GM23248 (cell line): ENCODE measurements at regions not wholly inside any gene's neighbourhood (a gene's known extent, or its start where the extent isn't known, plus 50 kb on each side); places are given as distances from the start of the nearest gene placed in this dataset.

Source experiments
- EZH2 ChIP-seq: fragments of 200-600 bp; sonication (generic); IDR thresholded peaks from 2 replicates; pipeline ENCODE4 v1.6.1; 2018; ENCODE audit warnings: antibody characterized with exemption, mild to moderate bottlenecking; ENCODE audit not compliant: insufficient read depth, poor library complexity, severe bottlenecking
- EZH2phosphoT487 ChIP-seq: fragments of 200-600 bp; sonication (generic); IDR thresholded peaks from 2 replicates; pipeline ENCODE4 v1.6.1; 2018; ENCODE audit warnings: antibody characterized with exemption, moderate library complexity, mild to moderate bottlenecking, low read depth; ENCODE audit not compliant: insufficient read depth

- no peak for TF ChIP-seq EZH2
- no peak for TF ChIP-seq EZH2phosphoT487
Observed at GRCh38 chr13:89490661-89491060, 1819.5 kb downstream of the SLITRK5 start.
